Spleen (tissue), 7 donors: ENCODE measurements at regions not wholly inside any gene's neighbourhood (a gene's known extent, or its start where the extent isn't known, plus 50 kb on each side); places are given as distances from the start of the nearest gene placed in this dataset.

Source experiments
- POLR2A ChIP-seq, 3 donors: fragments of 450-650 bp; IDR thresholded peaks; one replicate each; pipeline ENCODE4 v1.5.1; 2017; ENCODE audit warnings: antibody characterized with exemption in 3 of 3, mild to moderate bottlenecking in 1 of 3
- POLR2AphosphoS5 ChIP-seq, 3 donors: sonication (generic); formaldehyde crosslinking; IDR thresholded peaks; one replicate each; pipeline ENCODE4 v1.5.1; 2017; ENCODE audit warnings: antibody characterized with exemption in 3 of 3
- TF ChIP-seq, protein P1 (sequence below), 11 experiments: fragments of 200-600 bp in 7 of 11; fragments of 450-650 bp in 4 of 11; sonication (generic) in 4 of 11; IDR thresholded peaks in 8 of 11; conservative IDR thresholded peaks in 3 of 11; 1 replicate in 7 of 11; 2 replicates in 4 of 11; pipeline versions ENCODE4 v1.4.0 to v1.8.0; 2016 to 2021; ENCODE audit warnings: antibody characterized with exemption in 11 of 11, inconsistent platforms in 4 of 11, mild to moderate bottlenecking in 1 of 11
- donor health status: DM: no; HTN: no; CAD: no; lungs with moderate emphysema.
- donor health status: DM: no; HTN: no; CAD: no.
- donor health status: DM: no; HTN: no; CAD: no.

DNA sequence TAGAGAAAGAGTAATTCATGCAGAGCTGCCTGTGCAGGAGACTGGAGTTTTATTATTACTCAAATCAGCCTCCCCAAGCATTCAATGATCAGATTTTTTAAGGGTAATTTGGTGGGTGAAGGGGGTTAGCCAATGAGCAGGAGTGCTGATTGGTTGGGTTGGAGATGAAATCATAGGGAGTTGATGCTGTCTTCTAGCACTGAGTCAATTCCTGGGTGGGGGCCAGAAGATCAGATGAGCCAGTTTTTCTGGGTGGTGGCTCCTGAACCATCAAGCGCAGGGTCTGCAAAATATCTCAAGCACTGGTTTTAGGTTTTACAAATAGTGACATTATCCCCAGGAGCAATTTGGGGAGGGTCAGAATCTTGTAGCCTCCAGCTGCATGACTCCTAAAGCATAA is 312.8 kb upstream of the THSD7B start:
- TF ChIP-seq, protein P1, sequence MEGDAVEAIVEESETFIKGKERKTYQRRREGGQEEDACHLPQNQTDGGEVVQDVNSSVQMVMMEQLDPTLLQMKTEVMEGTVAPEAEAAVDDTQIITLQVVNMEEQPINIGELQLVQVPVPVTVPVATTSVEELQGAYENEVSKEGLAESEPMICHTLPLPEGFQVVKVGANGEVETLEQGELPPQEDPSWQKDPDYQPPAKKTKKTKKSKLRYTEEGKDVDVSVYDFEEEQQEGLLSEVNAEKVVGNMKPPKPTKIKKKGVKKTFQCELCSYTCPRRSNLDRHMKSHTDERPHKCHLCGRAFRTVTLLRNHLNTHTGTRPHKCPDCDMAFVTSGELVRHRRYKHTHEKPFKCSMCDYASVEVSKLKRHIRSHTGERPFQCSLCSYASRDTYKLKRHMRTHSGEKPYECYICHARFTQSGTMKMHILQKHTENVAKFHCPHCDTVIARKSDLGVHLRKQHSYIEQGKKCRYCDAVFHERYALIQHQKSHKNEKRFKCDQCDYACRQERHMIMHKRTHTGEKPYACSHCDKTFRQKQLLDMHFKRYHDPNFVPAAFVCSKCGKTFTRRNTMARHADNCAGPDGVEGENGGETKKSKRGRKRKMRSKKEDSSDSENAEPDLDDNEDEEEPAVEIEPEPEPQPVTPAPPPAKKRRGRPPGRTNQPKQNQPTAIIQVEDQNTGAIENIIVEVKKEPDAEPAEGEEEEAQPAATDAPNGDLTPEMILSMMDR (IDR thresholded peaks at IDR 0.05 in 8 of 11, conservative IDR thresholded peaks at IDR 0.05 in 3 of 11) = no peak
- TF ChIP-seq POLR2A (IDR thresholded peaks at IDR 0.05) = no peak
- TF ChIP-seq POLR2AphosphoS5 (IDR thresholded peaks at IDR 0.05) = no peak
